K562 (cell line): ENCODE measurements at regions not wholly inside any gene's neighbourhood (a gene's known extent, or its start where the extent isn't known, plus 50 kb on each side); places are given as distances from the start of the nearest gene placed in this dataset.

Experiments
- ATAC-seq: fragments of 200-7000 bp; cut with Tn5 transposase; 3 replicates; pipeline ENCODE4 v1.9.1; 2020; ENCODE audit warnings: moderate library complexity
- BruUV-seq: library from RNA; stranded (reverse); fragments of 400-500 nt; replicated peaks from 2 replicates; lab custom pipeline; 2021; lab: Mats Ljungman, UMichigan
- CTCF ChIA-PET: fragments of 300-600 bp; formaldehyde crosslinking; extraction: SDS; loops from one replicate; lab custom pipeline; 2021; ENCODE audit warnings: low intra/inter-chr PET ratio; lab: Yijun Ruan, JAX
- POLR2A ChIA-PET: fragments of 300-600, 350-650 bp; sonication (Branson Sonifier 250); formaldehyde crosslinking; extraction: SDS; loops from one replicate; lab custom pipeline; 2021; ENCODE audit warnings: antibody characterized with exemption, inconsistent platforms; lab: Yijun Ruan, JAX
- DNase-seq, 4 experiments: peaks; one replicate each; pipeline versions ENCODE4 v3.0.0 to v3.0.0-alpha.2; 2011 to 2018; ENCODE audit warnings: low spot score in 3 of 4, mixed read lengths in 3 of 4; ENCODE audit errors: extremely low read depth in 1 of 4
- FAIRE-seq: peaks from 2 replicates; lab custom pipeline; 2011; peaks lifted over from hg19 to GRCh38; lab: Jason Lieb, UNC
- H2AFZ ChIP-seq: 2 replicates; pipeline ENCODE4 v1.6.0; 2011; ENCODE audit warnings: low read depth, low read length, control low read depth, inconsistent platforms
- H3K27ac ChIP-seq: fragments of 200-600 bp; 3 replicates; pipeline ENCODE4 v1.8.0; 2011; ENCODE audit warnings: low read depth, mild to moderate bottlenecking, control low read depth, inconsistent platforms, low read length, moderate library complexity, mixed read lengths; ENCODE audit errors: extremely low read depth
- H3K27me3 ChIP-seq, 2 experiments: fragments of 300-600 bp in 1 of 2; 2 replicates in 1 of 2; 3 replicates in 1 of 2; pipeline versions ENCODE4 v1.6.0 to v1.8.0; 2011; ENCODE audit warnings: inconsistent platforms in 2 of 2, low read length in 2 of 2, mild to moderate bottlenecking in 1 of 2, mixed read lengths in 1 of 2, moderate library complexity in 1 of 2; ENCODE audit not compliant: control insufficient read depth in 2 of 2, insufficient read depth in 2 of 2
- H3K36me3 ChIP-seq: fragments of 300-600 bp; 3 replicates; pipeline ENCODE4 v1.8.0; 2011; ENCODE audit warnings: mild to moderate bottlenecking, low read length, inconsistent platforms; ENCODE audit not compliant: control insufficient read depth, insufficient read depth
- H3K4me1 ChIP-seq, 2 experiments: fragments of 200-600 bp in 1 of 2; replicated peaks in 1 of 2; 2 replicates in 1 of 2; 3 replicates in 1 of 2; pipeline versions ENCODE4 v1.5.1 to v1.8.0; 2011; ENCODE audit warnings: inconsistent platforms in 2 of 2, low read length in 2 of 2, mild to moderate bottlenecking in 1 of 2, mixed read lengths in 1 of 2, moderate library complexity in 1 of 2; ENCODE audit not compliant: control insufficient read depth in 2 of 2, insufficient read depth in 2 of 2
- H3K4me2 ChIP-seq: 2 replicates; pipeline ENCODE4 v1.6.1; 2011; ENCODE audit warnings: low read length, control low read depth, inconsistent platforms, mixed read lengths; ENCODE audit not compliant: insufficient read depth
- H3K4me3 ChIP-seq: fragments of 200-600 bp; sonication (generic), shearing (Covaris generic); 2 replicates; pipeline ENCODE4 v1.5.1; 2016; ENCODE audit warnings: control low read depth, inconsistent platforms
- H3K79me2 ChIP-seq: fragments of 200-600 bp; 3 replicates; pipeline ENCODE4 v1.8.0; 2011; ENCODE audit warnings: low read length, inconsistent platforms; ENCODE audit not compliant: control insufficient read depth, insufficient read depth
- H3K9ac ChIP-seq, 2 experiments: 2 replicates each; pipeline versions ENCODE4 v1.6.0 to v1.6.1; 2011; ENCODE audit warnings: low read depth in 2 of 2, low read length in 2 of 2, control low read depth in 1 of 2, inconsistent platforms in 1 of 2, mild to moderate bottlenecking in 1 of 2, mixed read lengths in 1 of 2; ENCODE audit not compliant: insufficient read depth in 1 of 2
- H3K9me1 ChIP-seq: one replicate; pipeline ENCODE4 v1.6.0; 2011; ENCODE audit warnings: inconsistent platforms, mild to moderate bottlenecking, low read length, moderate library complexity; ENCODE audit not compliant: control insufficient read depth, insufficient read depth
- H3K9me3 ChIP-seq: replicated peaks from 2 replicates; pipeline ENCODE4 v1.5.1; 2011; ENCODE audit warnings: low read depth, low read length, inconsistent platforms; ENCODE audit not compliant: control insufficient read depth, insufficient read depth
- H4K20me1 ChIP-seq: replicated peaks from 2 replicates; pipeline ENCODE4 v1.6.1; 2011; ENCODE audit warnings: low read length, inconsistent platforms, mixed read lengths; ENCODE audit not compliant: control insufficient read depth, insufficient read depth
- WGBS: fragments of 100-300 bp; shearing (Covaris generic); methylation state at CpG from one replicate; pipeline ENCODE4 v1.1.6; 2016; ENCODE audit warnings: low coverage, mixed read lengths; ENCODE audit not compliant: insufficient coverage; ENCODE audit errors: missing lambda C conversion rate; 5-methylcytosine and 5-hydroxymethylcytosine counted together
- in situ Hi-C: fragments of 300-500 bp; cut with MboI; formaldehyde crosslinking; loops from 4 replicates; pipeline ENCODE4 v1.15.0; 2018; ENCODE audit warnings: inconsistent platforms, mixed read lengths
- intact Hi-C: fragments of 100-400 bp; cut with micrococcal nuclease; formaldehyde crosslinking; loops from 2 replicates; pipeline ENCODE4 v1.14.2; 2022
- TF ChIP-seq, protein P1 (sequence below), 3 experiments: IDR thresholded peaks in 2 of 3; conservative IDR thresholded peaks in 1 of 3; 2 replicates each; pipeline ENCODE4 v1.5.1; 2011 to 2012; ENCODE audit warnings: low read length in 3 of 3, mild to moderate bottlenecking in 3 of 3, control low read depth in 2 of 3, improper control_type of control experiment in 1 of 3, inconsistent platforms in 1 of 3, low read depth in 1 of 3, mixed read lengths in 1 of 3, moderate library complexity in 1 of 3; ENCODE audit not compliant: insufficient read depth in 2 of 3
- TF ChIP-seq, protein P2 (sequence below): fragments of 150-350 bp; IDR thresholded peaks from 2 replicates; pipeline ENCODE4 v1.6.1; 2014; ENCODE audit warnings: low read depth, mild to moderate bottlenecking, low read length, borderline replicate concordance

DNA sequence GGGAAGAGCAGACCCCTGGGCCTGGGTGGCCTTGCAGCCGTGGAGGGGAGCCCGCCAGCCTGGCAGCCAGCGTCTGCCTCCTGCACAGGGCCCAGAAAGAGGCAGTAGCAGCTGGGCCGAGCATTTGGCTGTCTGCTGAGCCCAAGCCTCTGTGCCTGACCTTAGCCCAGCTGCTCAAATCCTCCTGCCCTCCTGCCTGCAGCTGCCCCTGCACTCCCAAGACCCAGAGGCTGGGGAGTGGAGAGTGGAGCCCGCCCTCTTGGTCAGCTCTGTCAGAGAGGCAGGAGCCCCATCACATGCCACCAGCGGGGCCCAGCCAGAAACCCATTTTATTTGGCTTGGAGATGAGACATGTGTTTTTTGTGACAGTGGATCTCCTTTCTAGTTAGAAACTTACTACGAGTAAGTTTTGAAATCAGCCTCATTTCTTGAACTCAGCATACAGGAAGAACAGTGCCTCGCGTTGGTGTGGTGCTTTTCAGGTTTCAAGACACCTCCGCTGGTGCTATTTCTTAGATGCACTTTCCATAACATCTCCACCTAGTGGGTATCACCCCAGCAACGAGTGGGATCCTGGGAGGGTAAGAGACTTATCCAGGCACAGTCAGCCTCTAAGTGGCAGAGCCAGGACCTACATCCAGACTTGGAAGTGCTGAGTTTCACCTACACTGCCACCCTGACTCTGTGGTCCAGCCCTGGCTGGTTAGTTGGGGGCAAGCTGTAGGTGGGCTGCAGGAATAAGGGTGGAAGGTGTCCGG, 477.1 kb downstream of the RPS24 start:
- Histone ChIP-seq H3K4me3 (no peak overlapping the region), H3K4me1 (no peaks in the 10 kb centered on the region), H4K20me1 (peaks cover 4% of the 10 kb centered on the region; the same call in 1 of the 2 replicates), H3K27me3 (peaks cover 0 to 15% of the 10 kb centered on the region in 2 experiments; a peak in 2 of 5 replicates), H3K79me2 (no peaks in the 10 kb centered on the region), H3K9me3 (no peaks in the 10 kb centered on the region), H2AFZ (no peak overlapping the region), H3K27ac (no peak overlapping the region), H3K9ac (no peak overlapping the region; a peak in 1 of 4 replicates), H3K36me3 (no peaks in the 10 kb centered on the region), H3K9me1 (no peaks in the 10 kb centered on the region), H3K4me2 (no peak overlapping the region)
- in situ Hi-C loops (no loop called here), intact Hi-C loops (no loop called here)
- CTCF ChIA-PET = no interaction called here
- no peak for ATAC-seq
- BruUV-seq = no TSS peak
- TF ChIP-seq, protein P1, sequence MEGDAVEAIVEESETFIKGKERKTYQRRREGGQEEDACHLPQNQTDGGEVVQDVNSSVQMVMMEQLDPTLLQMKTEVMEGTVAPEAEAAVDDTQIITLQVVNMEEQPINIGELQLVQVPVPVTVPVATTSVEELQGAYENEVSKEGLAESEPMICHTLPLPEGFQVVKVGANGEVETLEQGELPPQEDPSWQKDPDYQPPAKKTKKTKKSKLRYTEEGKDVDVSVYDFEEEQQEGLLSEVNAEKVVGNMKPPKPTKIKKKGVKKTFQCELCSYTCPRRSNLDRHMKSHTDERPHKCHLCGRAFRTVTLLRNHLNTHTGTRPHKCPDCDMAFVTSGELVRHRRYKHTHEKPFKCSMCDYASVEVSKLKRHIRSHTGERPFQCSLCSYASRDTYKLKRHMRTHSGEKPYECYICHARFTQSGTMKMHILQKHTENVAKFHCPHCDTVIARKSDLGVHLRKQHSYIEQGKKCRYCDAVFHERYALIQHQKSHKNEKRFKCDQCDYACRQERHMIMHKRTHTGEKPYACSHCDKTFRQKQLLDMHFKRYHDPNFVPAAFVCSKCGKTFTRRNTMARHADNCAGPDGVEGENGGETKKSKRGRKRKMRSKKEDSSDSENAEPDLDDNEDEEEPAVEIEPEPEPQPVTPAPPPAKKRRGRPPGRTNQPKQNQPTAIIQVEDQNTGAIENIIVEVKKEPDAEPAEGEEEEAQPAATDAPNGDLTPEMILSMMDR (IDR thresholded peaks at IDR 0.05 in 2 of 3, conservative IDR thresholded peaks at IDR 0.05 in 1 of 3; ENCODE audit: insufficient read depth in 2 of 3, low read depth in 1 of 3, low read length in 3 of 3) = peak in 2 of 3 experiments; percentile 19 to 21; a peak in 2 of 6 replicates
- TF ChIP-seq, protein P2, sequence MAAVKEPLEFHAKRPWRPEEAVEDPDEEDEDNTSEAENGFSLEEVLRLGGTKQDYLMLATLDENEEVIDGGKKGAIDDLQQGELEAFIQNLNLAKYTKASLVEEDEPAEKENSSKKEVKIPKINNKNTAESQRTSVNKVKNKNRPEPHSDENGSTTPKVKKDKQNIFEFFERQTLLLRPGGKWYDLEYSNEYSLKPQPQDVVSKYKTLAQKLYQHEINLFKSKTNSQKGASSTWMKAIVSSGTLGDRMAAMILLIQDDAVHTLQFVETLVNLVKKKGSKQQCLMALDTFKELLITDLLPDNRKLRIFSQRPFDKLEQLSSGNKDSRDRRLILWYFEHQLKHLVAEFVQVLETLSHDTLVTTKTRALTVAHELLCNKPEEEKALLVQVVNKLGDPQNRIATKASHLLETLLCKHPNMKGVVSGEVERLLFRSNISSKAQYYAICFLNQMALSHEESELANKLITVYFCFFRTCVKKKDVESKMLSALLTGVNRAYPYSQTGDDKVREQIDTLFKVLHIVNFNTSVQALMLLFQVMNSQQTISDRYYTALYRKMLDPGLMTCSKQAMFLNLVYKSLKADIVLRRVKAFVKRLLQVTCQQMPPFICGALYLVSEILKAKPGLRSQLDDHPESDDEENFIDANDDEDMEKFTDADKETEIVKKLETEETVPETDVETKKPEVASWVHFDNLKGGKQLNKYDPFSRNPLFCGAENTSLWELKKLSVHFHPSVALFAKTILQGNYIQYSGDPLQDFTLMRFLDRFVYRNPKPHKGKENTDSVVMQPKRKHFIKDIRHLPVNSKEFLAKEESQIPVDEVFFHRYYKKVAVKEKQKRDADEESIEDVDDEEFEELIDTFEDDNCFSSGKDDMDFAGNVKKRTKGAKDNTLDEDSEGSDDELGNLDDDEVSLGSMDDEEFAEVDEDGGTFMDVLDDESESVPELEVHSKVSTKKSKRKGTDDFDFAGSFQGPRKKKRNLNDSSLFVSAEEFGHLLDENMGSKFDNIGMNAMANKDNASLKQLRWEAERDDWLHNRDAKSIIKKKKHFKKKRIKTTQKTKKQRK = no peak
- DNase-seq = no peak
- no peak for FAIRE-seq
- POLR2A ChIA-PET = interaction anchor here (0.6 to 1.1 kb wide), 3 partner anchors 9 to 1350 kb away, joined by 3 to 4 read pairs (median 3); no protein-coding TSS in a partner anchor
- 2% methylated on average over 12 of the region's 12 CpGs for WGBS
